ENCODE measurements at regions not wholly inside any gene's neighbourhood (a gene's known extent, or its start where the extent isn't known, plus 50 kb on each side); places are given as distances from the start of the nearest gene placed in this dataset.

DNA sequence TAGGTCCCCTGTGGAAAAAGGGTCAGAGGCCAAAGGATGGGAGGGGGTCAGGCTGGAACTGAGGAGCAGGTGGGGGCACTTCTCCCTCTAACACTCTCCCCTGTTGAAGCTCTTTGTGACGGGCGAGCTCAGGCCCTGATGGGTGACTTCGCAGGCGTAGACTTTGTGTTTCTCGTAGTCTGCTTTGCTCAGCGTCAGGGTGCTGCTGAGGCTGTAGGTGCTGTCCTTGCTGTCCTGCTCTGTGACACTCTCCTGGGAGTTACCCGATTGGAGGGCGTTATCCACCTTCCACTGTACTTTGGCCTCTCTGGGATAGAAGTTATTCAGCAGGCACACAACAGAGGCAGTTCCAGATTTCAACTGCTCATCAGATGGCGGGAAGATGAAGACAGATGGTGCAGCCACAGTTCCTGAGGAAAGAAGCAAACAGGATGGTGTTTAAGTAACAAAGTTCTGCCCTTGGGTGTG is 165.8 kb downstream of the RPIA start:
- H3K4me3 ChIP-seq (ENCODE audit: low read depth, low read length): no peak overlapping the region
- no peaks in the 10 kb centered on the region for H3K36me3 ChIP-seq (replicated peaks)
- H3K27ac ChIP-seq: no peak overlapping the region
- no peaks in the 10 kb centered on the region for H3K27me3 ChIP-seq (replicated peaks)
- in situ Hi-C loops (cut with HindIII; ENCODE audit: low pct_ligation_motif_present, low sequenced_read_pairs): no loop called here
- TF ChIP-seq, protein P1, sequence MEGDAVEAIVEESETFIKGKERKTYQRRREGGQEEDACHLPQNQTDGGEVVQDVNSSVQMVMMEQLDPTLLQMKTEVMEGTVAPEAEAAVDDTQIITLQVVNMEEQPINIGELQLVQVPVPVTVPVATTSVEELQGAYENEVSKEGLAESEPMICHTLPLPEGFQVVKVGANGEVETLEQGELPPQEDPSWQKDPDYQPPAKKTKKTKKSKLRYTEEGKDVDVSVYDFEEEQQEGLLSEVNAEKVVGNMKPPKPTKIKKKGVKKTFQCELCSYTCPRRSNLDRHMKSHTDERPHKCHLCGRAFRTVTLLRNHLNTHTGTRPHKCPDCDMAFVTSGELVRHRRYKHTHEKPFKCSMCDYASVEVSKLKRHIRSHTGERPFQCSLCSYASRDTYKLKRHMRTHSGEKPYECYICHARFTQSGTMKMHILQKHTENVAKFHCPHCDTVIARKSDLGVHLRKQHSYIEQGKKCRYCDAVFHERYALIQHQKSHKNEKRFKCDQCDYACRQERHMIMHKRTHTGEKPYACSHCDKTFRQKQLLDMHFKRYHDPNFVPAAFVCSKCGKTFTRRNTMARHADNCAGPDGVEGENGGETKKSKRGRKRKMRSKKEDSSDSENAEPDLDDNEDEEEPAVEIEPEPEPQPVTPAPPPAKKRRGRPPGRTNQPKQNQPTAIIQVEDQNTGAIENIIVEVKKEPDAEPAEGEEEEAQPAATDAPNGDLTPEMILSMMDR (IDR thresholded peaks at IDR 0.05; ENCODE audit: low read depth, low read length, missing control alignments): no peak
- DNase-seq: no peak

DNA sequence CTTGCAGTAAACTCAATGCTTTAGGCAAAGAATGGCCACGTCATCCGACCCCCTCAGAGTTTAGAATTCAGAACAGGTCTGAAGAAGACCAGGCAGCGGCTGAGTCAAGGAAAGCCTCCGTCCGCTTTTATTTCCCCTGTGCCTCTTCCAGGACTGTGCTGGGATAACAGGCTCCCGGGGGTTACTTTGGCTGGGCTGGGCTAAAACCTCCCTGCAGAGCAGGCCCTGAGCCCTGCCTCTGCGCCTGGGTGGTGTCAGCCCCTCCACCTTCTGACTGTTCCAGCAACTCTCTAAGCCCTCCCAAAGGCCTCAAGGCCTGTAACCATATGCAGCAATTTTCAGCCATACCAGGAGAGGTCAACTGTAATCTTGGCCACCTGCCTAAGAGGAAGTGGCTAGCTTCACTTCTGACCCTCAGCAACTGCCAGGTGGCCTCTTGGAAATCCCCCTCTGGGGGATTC is 166.5 kb downstream of the RPIA start:
- Histone ChIP-seq H3K4me3 (ENCODE audit: low read depth, low read length) (no peak overlapping the region), H3K36me3 (replicated peaks) (no peaks in the 10 kb centered on the region), H3K27me3 (replicated peaks) (no peaks in the 10 kb centered on the region), H3K27ac (no peak overlapping the region)
- in situ Hi-C loops (cut with HindIII; ENCODE audit: low pct_ligation_motif_present, low sequenced_read_pairs): no loop called here
- TF ChIP-seq, protein P1 (IDR thresholded peaks at IDR 0.05; ENCODE audit: low read depth, low read length, missing control alignments): no peak
- DNase-seq: peak; percentile 22

DNA sequence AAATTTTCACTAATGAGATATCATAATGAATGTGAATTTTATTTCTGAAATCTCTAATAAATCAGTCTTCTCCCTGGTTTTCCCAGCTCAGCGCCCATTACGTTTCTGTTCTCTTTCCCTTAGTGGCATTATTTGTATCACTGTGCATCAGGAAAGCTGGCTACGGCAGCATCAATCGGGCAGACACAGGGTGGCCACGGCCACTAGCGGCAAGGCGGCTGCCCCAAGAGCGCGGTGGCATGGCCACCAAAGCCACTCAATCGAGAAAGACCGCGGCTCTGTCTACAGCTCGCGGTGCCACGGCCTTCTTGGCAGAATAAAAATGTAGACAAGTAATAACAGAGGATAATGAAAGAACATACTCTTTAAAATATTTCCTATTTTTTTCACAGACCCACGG is 168.0 kb downstream of the RPIA start:
- DNase-seq: no peak
- no peaks in the 10 kb centered on the region for H3K36me3 ChIP-seq (replicated peaks)
- TF ChIP-seq, protein P1 (IDR thresholded peaks at IDR 0.05; ENCODE audit: low read depth, low read length, missing control alignments): no peak
- no peak overlapping the region for H3K27ac ChIP-seq
- H3K27me3 ChIP-seq (replicated peaks): no peaks in the 10 kb centered on the region
- in situ Hi-C loops (cut with HindIII; ENCODE audit: low pct_ligation_motif_present, low sequenced_read_pairs): no loop called here
- H3K4me3 ChIP-seq (ENCODE audit: low read depth, low read length): no peak overlapping the region

DNA sequence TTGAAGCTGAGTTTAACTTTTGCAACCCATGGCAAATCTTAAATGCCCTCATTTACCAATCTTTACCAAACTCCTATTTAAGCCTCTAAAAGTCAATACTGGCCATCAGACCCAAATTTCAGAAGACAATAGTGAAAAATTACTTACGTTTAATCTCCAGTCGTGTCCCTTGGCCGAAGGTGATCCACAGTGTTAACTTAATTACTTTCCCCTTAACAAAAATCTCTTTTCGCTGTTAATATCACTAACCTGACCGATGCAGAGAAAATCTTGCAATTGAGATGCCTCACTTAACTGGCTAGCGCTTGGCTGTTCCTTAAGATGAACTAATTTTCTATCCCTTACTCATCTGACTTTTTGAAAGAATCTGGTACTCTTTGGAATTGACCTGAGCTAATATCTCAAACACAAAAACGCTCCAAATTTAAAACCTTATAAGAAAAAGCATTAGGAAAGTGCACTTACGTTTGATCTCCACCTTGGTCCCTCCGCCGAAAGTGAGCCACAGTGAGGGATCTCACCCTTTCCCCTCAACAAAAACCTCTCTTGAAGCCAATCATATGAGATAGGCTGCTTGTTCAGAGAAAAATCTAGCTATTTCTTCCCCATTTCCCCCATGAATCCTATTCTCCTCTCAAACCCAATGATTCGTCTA is 169.1 kb downstream of the RPIA start:
- no peak overlapping the region for H3K27ac ChIP-seq
- in situ Hi-C loops (cut with HindIII; ENCODE audit: low pct_ligation_motif_present, low sequenced_read_pairs): no loop called here

DNA sequence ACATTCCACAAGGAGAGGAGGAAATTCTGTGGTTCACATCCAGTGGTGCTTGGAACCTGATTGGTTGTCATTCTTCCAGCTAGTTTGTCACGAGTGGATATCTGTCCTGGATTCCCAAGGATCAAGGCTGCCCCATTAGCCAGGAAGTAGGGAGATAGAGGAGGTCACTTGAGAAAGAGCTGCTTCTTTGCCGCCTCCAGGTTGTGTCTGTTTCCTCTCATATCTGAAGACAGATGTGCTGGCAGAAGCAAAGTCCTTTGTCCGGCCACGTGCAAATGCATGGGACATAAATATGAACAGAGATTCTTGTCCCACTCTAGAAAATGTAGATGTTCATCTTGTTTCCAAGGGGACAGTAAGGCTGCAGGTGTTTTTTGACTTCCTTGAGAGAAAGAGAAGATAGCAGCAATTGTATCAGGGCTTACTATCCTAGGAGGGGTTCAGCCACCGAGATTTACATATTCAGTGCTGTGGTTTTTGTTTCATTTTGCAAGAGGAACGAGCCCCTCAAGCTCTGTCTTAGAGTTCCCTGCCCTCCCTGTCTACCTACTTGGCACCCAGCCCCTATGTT is 174.4 kb downstream of the RPIA start:
- TF ChIP-seq, protein P1 (IDR thresholded peaks at IDR 0.05; ENCODE audit: low read depth, low read length, missing control alignments): no peak
- Histone ChIP-seq H3K27me3 (replicated peaks) (no peaks in the 10 kb centered on the region), H3K4me3 (ENCODE audit: low read depth, low read length) (no peak overlapping the region), H3K27ac (no peak overlapping the region), H3K36me3 (replicated peaks) (no peaks in the 10 kb centered on the region)
- DNase-seq: no peak
- in situ Hi-C loops (cut with HindIII; ENCODE audit: low pct_ligation_motif_present, low sequenced_read_pairs): no loop called here

More for the DNA sequence above, 169.1 kb downstream of the RPIA start:
- DNase-seq: no peak
- Histone ChIP-seq H3K27me3 (replicated peaks) (no peaks in the 10 kb centered on the region), H3K36me3 (replicated peaks) (no peaks in the 10 kb centered on the region), H3K4me3 (ENCODE audit: low read depth, low read length) (no peak overlapping the region)
- TF ChIP-seq, protein P1 (IDR thresholded peaks at IDR 0.05; ENCODE audit: low read depth, low read length, missing control alignments): no peak

Measured in brain microvascular endothelial cell (primary cell).